ENCODE measurements at regions not wholly inside any gene's neighbourhood (a gene's known extent, or its start where the extent isn't known, plus 50 kb on each side); places are given as distances from the start of the nearest gene placed in this dataset.

DNA sequence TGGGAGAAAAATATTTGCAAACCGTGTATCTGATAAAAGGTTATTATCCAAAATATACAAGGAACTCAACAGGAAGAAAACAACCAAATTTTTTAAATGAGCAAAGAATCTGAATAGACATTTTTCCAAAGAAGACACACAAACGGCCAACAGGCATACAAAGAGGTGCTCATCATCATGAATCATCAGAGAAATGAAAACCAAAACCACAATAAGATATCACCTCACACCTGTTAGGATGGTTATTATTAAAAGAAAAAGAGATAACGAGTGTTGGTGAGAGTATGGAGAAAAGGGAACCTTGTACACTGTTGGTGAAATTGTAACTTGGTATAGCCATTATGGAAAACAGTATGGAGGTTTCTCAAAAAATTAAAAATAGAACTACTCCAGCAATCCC is 463.3 kb downstream of the IRS1 start:
- Histone ChIP-seq H3K4me3 (no peak overlapping the region), H3K27me3 (no peaks in the 10 kb centered on the region), H3K9me3 (no peaks in the 10 kb centered on the region; the same call in 1 of the 2 replicates), H3K36me3 (no peaks in the 10 kb centered on the region)
- DNase-seq: no peak

DNA sequence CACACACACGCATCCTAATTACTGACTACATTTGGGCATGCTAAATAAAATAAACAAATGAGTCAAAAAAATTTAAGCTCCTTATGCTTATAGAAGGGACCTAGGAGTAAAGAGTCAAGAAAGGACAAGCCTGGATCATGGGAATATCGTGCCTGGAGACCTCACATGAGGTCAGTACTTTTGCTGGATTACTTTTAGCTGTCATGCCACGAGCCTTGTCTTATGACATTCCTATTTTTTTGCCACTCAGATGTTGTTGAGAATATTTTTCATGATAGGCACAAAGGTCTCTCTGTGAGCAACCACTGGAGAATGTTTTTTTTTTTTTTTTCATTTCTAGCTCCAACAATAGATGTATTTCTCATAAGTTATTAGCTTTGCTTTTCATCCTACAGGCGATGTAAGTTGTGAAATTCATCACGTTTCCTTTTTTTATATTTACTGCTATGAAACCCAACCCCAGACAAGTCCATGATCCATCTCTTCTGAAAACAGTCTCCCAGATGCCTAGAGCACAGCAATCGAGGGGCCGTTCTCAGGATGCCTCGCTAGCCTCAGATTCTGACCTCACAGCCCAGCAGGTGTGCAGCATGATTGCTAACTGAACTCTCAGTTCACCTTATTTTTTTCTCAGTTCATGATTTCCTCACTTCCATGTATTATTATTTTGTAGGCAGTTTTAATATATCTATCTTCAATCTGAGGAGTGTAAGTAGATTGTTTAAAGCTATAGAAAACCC is 464.5 kb downstream of the IRS1 start:
- Histone ChIP-seq H3K27me3 (no peaks in the 10 kb centered on the region), H3K36me3 (no peaks in the 10 kb centered on the region), H3K4me3 (no peak overlapping the region), H3K9me3 (no peaks in the 10 kb centered on the region; the same call in 1 of the 2 replicates)
- DNase-seq: peak; percentile 23

DNA sequence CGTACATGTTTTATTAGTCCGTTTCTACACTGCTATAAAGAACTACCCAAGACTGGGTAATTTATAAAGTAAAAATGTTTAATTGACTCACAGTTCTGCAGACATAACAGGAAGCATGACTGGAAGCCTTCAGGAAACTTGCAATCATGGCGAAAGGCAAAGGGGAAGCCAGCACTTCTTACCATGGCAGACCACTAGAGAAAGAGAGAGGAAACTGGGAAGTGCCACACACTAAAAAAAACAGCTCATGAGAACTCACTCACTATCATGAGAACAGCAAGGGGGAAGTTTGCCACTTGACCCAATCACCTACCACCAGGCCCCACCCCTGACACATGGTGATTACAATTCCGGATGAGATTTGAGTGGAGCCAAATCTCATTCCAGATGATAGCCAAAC is 466.2 kb downstream of the IRS1 start:
- Histone ChIP-seq H3K4me3 (no peak overlapping the region), H3K27me3 (no peaks in the 10 kb centered on the region), H3K36me3 (no peaks in the 10 kb centered on the region), H3K9me3 (no peaks in the 10 kb centered on the region; the same call in 1 of the 2 replicates)
- DNase-seq: no peak

DNA sequence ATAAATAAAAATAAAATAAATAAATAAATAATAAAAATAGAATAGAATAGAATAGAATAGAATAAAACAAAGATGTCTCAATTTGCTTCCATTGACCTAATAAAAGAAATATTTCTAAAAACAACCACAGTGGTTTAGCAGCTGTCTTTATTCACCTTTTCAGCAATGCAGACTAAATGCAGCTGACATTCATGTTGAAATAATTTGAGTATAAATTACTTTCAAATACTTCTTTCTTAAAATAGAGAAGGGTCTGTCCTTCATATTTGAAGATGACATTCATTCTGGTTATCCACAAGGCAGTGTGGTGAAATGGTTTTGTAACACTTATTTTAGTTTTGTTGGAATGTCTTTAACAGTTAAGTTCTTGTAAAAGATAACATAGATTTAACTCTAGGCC is 469.4 kb downstream of the IRS1 start:
- DNase-seq: no peak
- Histone ChIP-seq H3K27me3 (no peaks in the 10 kb centered on the region), H3K4me3 (no peak overlapping the region), H3K36me3 (no peaks in the 10 kb centered on the region), H3K9me3 (no peaks in the 10 kb centered on the region; the same call in 1 of the 2 replicates)

DNA sequence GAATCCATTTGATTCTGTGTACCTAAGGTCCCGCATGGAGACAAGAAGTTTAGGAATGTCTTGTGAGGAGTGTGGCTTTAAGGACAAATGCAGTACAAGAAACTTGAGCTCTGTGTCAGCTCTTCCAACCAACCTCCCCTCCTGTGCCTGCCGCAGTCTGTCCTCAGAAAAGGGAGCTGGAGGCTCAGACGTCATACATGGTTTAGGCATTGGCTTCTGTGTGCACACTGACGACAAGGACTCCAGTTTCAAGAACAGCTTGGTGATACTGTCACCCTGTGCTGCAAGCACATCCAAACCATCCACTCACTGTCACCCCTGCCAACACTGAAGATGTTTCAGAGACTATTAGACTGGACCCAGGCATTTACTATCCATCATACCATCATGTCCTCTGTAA is 470.4 kb downstream of the IRS1 start:
- Histone ChIP-seq H3K4me3 (no peak overlapping the region), H3K9me3 (no peaks in the 10 kb centered on the region; the same call in 1 of the 2 replicates), H3K27me3 (no peaks in the 10 kb centered on the region), H3K36me3 (no peaks in the 10 kb centered on the region)
- no peak for DNase-seq

DNA sequence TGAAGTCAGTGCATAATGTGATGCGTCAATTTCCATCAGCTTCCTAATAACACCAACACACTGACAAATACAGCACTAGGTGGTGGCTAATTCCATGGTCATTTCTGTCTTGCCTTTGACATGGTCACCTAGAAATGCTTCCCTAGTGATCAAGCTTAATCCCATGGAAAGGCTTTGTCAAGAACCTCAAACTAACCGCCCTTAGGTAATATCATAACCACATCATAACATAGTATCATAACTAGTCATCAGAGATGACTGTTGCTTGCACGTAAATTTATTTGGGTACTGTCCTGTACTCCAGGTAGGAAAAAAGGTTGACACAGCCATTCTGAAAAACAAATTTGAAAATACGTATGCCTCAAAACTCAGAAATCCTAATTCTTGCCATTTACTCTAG is 471.8 kb downstream of the IRS1 start:
- Histone ChIP-seq H3K4me3 (no peak overlapping the region), H3K36me3 (no peaks in the 10 kb centered on the region), H3K9me3 (no peaks in the 10 kb centered on the region; the same call in 1 of the 2 replicates), H3K27me3 (no peaks in the 10 kb centered on the region)
- no peak for DNase-seq

DNA sequence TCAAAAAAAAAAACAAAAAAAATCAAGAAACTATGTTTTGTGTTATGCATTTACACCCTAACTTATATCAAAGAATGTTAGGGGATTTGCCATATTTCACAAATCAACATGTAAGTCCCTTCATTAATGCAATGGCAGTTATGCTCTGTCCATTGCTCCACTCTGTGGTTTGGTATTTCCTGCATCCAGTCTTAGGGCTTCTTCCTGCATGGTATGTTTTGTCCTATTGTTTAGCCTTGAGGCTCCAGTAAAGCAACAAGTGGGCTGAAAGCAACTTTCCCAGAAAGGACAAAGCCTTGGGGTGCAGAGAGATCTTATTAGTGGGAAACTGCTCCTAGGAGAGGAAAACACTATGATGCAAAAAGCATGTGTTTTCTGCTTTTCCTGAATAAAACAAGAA is 474.1 kb downstream of the IRS1 start:
- H3K4me3 ChIP-seq: no peak overlapping the region
- H3K9me3 ChIP-seq: no peaks in the 10 kb centered on the region
- H3K27me3 ChIP-seq: no peaks in the 10 kb centered on the region
- H3K36me3 ChIP-seq: no peaks in the 10 kb centered on the region
- no peak for DNase-seq

DNA sequence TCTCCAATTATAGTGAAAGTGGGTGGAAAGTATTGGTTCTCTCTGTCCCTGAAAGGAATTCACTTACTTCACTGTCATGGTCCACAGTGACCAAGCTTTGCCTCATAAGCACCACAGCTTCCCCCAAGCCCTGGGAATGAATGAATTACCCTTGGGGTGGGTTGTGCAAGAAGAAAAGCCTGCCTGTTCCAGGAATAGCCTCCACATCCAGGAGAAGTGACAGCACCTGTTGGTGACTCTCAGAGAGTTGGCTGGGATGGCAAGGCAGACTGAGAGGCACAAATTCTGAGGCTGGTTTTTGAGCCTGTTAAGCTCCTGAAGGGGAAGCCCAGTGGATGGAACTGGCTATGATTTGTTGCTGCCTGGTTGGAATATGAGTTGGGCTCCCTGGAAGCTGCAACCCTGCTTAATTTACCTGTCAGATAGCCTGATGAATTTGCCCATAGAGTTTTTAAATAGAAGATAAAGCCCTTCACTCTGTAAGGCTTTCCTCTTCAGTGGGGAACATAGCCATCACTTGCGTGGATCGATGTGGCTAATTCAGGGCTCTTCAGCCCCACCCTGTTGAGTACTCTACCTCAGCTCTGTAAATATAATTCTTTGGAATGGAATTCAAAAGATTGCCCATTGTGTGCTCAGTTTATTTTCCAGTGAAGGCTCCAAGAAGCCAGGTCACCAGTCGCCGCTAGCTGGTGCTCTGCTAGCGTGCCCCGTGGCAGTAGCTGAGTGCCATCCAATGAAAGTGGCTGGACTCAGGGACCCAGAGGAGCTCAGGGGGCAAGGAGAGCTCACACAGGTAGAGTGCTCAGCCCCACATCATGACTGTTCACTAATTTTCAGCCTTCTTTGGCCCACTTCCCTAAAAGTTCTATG is 479.3 kb downstream of the IRS1 start:
- Histone ChIP-seq H3K36me3 (no peaks in the 10 kb centered on the region), H3K27me3 (no peaks in the 10 kb centered on the region), H3K9me3 (no peaks in the 10 kb centered on the region), H3K4me3 (no peak overlapping the region)
- DNase-seq: no peak

DNA sequence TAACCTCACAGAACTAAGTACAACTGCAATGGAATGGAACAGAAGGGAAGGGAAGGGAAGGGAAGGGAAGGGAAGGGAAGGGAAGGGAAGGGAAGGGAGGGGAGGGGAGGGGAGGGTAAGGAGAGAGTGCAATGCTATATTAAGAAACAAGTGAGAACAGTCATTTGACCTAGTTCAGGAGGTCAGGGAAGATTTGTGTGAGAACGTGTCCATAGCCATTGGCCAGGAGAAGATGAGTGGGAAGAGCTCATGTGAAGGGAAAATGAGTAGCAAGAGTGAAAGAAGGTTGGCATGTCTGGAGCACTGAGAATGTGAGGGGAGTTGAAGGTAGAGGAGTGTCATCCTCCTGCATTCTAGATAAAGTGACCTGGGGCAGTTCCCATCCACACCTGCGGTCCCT is 481.6 kb downstream of the IRS1 start:
- Histone ChIP-seq H3K27me3 (no peaks in the 10 kb centered on the region), H3K9me3 (no peaks in the 10 kb centered on the region), H3K36me3 (no peaks in the 10 kb centered on the region), H3K4me3 (no peak overlapping the region)
- no peak for DNase-seq

DNA sequence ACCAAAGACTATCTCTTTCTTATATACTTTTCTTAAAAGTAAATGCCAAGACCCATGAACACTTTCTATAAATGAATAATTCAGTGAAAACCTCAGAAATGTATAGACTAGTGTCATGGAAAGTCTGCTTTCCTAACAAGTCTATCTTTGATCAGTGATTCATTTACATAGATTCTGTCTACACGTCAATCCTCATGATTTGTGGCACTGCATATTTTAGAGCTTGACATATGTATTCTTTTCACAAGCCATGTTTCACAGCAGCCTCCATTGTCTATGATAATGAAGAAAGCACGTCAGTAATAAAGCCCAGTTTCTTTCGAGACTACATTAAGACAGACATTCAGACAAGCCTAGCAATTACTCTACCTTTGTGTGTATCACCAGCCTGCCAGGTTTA is 486.6 kb downstream of the IRS1 start:
- no peaks in the 10 kb centered on the region for H3K27me3 ChIP-seq
- H3K4me3 ChIP-seq: no peak overlapping the region
- DNase-seq: no peak
- no peaks in the 10 kb centered on the region for H3K36me3 ChIP-seq
- H3K9me3 ChIP-seq: no peaks in the 10 kb centered on the region

DNA sequence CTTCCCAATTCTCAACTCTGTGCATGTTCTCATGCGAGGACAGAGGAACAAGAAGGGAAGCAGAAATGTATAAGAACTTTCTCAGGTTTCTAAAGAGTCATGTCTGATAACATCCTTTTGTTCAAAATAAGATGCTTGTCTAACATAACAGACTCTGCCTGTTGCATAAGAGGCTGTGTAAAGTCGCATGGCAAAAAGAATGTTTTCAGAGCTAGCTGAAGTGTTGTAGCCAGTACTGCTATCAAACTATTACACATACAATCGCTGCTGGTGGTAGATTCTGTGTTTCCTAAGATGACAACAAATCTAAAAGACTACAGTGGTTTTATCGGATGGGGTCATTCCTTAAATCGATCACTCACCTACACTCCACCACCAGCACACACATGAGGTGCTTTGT is 487.5 kb downstream of the IRS1 start:
- no peaks in the 10 kb centered on the region for H3K36me3 ChIP-seq
- no peaks in the 10 kb centered on the region for H3K9me3 ChIP-seq
- no peak overlapping the region for H3K4me3 ChIP-seq
- DNase-seq: no peak
- H3K27me3 ChIP-seq: no peaks in the 10 kb centered on the region

DNA sequence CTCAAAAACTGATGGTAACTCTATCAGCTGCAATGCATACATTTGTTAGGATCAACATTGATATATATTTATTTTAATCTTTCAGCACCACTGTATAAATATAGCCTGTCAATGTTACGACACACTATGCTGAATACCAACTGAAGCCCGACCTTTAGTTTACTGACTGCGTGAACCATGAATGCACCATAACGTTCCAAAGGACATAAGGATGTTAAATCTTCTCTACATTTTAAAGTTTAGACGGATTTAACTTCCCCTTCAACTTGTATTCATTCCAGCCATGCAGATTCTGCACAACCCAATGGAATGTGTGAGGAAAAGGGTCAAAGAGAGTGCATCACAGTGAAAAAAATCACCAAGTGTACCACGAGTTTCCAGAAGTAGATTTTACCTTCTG is 489.5 kb downstream of the IRS1 start:
- H3K4me3 ChIP-seq: no peak overlapping the region
- no peaks in the 10 kb centered on the region for H3K27me3 ChIP-seq
- H3K9me3 ChIP-seq: no peaks in the 10 kb centered on the region
- DNase-seq: no peak
- no peaks in the 10 kb centered on the region for H3K36me3 ChIP-seq

DNA sequence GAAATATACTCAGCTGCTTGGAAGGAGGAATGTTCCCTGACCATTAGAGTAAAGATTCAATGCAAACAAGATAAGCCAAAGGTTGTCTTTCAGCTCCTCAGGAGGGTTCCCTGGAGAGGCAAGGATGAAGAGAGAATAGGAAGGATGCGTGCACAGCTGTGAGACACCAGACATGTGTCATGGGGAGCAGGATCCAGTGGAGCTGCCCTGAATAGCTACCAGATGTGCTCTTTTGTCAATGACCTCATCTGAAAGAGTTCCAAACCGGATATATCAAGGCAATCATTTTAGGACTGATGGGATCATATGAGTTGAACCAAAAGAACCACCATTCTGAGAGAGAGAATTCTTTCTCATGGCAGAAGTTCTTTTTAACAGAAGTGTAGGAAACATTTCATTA is 490.6 kb downstream of the IRS1 start:
- H3K27me3 ChIP-seq: no peaks in the 10 kb centered on the region
- no peaks in the 10 kb centered on the region for H3K36me3 ChIP-seq
- H3K4me3 ChIP-seq: no peak overlapping the region
- H3K9me3 ChIP-seq: no peaks in the 10 kb centered on the region
- peak; percentile 22 for DNase-seq

DNA sequence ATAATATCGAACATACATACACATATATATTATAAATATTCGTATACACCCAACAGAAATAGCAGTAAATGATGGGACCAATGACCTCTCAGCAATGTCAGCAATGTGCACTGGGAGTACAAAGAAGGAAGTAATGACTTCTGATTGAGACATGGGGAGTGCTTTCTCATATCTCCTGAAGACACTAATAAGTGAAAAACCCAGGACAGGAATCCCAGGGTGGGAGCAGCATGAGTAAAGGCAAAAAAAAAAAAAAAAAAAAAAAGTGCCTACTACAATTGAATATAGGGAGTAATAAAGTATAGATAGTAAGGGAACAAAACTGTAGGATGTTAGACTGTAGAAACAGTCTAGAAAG is 491.3 kb downstream of the IRS1 start:
- no peak for DNase-seq
- no peaks in the 10 kb centered on the region for H3K36me3 ChIP-seq
- H3K4me3 ChIP-seq: no peak overlapping the region
- H3K27me3 ChIP-seq: no peaks in the 10 kb centered on the region
- H3K9me3 ChIP-seq: no peaks in the 10 kb centered on the region

DNA sequence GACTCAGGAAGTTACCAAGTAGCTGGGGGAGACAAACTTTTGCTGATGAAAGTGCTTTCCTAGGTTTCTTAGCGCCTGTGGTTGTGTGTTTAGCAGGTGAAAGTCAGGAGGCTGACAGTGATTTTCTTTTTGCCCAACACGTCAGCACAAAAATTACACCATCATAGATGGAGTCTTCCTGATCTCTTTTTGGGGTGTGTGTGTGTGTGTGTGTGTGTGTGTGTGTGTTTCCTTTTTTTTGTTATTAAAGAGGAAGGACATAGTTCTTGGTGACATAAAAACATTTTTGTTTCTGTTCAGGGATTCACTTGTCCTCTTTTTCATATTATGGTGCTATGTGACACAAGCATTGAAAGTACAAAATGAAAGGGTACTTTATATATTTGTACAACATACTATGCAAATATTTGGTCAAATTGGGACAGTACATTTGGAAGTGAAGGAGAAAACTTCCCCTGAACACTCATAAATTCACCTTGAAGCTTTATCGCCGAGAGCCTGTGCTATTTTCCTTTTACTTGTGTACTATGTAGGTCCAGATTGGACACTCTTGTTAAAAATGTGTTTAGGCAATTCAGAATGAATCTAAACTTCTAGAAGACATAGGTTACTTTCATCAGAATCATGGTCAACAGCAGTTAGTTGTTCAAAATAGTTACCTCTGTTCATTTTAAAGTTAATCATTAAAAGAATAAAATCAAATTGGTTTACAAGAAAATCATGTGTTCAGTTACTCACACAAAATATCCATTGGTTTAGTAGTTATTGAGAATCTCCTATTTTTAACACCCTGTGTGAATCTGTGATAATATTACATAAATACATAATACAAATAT is 491.9 kb downstream of the IRS1 start:
- H3K27me3 ChIP-seq: no peaks in the 10 kb centered on the region
- no peak overlapping the region for H3K4me3 ChIP-seq
- H3K9me3 ChIP-seq: no peaks in the 10 kb centered on the region
- H3K36me3 ChIP-seq: no peaks in the 10 kb centered on the region
- no peak for DNase-seq

DNA sequence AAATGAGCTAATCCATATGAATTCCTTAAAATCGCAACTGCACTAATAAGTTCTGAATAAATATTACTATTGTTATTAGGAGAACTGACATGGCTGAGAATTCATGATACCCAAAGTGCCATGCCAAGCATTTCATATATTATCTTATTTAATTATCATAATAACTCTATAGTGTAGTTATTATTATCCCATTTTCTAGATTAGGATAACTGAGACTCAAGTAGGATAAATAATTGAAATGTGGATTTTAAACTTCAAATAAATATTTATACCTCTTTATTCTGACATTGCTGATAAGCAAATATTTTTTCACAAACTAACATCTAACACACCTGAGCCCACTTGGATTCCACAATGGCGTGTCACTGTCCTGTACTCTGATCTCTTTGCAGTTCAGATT is 492.7 kb downstream of the IRS1 start:
- Histone ChIP-seq H3K4me3 (no peak overlapping the region), H3K9me3 (no peaks in the 10 kb centered on the region), H3K36me3 (no peaks in the 10 kb centered on the region), H3K27me3 (no peaks in the 10 kb centered on the region)
- DNase-seq: no peak

DNA sequence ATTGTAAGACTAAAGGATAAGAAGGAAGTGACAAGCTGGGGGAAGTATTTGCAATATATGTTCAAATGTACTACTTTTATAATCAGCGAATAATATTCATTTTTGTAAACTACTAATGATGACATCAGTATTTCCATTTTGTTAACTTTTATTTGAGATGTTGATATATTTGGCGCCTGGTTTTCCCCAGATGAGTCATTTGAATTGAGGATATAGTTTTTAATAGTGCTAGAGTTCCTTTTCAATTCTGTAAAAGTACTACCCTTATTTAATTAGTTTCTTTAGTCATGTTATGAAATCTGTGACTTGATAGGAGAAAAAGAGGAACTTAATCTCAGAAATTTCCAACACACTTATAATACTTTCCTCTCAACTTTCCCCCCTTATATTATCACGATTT is 495.3 kb downstream of the IRS1 start:
- H3K27me3 ChIP-seq: no peaks in the 10 kb centered on the region
- no peak for DNase-seq
- no peaks in the 10 kb centered on the region for H3K9me3 ChIP-seq
- H3K36me3 ChIP-seq: no peaks in the 10 kb centered on the region
- H3K4me3 ChIP-seq: no peak overlapping the region

Data from MG63 (cell line).